GF-D8 (cell line): ENCODE measurements at regions not wholly inside any gene's neighbourhood (a gene's known extent, or its start where the extent isn't known, plus 50 kb on each side); places are given as distances from the start of the nearest gene placed in this dataset.
"Not testable (repeated sequence)": the region's sequence is repeated elsewhere in the genome, so short reads cannot be mapped to it uniquely, and the experiment has no call there.

ENCODE experiments used
- DNase-seq: peaks from one replicate; lab custom pipeline; 2025; lab: John Stamatoyannopoulos, UW

DNA sequence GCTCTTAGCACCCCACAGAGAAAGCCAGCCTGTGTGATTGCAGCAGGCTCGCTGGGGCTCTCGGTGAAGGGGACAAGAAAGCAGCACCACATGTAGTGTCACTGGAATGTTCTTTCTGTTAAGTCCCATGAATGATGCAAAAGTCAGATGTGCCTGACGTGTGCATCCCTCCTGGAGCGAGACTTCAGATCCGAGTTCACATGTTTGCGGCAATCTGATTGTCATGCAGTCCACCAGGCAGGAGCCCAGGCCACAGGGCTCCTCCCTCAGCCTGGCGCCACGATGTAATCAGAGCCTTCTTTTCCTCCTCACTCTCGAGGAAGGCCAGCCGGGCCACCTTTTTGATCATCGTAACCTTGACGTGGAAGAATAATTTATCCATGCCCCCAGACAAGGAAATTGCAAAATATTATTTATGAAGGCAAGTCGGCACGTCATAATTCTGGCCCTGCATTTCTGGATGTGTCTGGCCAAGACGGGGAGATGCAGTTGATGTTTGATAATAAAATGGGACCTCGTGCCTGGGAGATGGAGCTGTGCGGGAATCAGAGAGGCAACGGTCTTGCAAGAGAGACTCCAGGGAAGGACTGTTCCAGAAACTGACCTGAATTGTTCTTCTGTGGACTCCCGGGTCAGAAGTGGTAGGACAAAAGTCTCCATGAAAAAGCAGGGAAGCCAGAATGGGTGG lies 214.6 kb downstream of the PHETA1 start:
- no peak for DNase-seq

- DNase-seq: no peak
These were observed 216.3 kb downstream of the PHETA1 start for GRCh38 chr12:111152561-111152960.

DNA sequence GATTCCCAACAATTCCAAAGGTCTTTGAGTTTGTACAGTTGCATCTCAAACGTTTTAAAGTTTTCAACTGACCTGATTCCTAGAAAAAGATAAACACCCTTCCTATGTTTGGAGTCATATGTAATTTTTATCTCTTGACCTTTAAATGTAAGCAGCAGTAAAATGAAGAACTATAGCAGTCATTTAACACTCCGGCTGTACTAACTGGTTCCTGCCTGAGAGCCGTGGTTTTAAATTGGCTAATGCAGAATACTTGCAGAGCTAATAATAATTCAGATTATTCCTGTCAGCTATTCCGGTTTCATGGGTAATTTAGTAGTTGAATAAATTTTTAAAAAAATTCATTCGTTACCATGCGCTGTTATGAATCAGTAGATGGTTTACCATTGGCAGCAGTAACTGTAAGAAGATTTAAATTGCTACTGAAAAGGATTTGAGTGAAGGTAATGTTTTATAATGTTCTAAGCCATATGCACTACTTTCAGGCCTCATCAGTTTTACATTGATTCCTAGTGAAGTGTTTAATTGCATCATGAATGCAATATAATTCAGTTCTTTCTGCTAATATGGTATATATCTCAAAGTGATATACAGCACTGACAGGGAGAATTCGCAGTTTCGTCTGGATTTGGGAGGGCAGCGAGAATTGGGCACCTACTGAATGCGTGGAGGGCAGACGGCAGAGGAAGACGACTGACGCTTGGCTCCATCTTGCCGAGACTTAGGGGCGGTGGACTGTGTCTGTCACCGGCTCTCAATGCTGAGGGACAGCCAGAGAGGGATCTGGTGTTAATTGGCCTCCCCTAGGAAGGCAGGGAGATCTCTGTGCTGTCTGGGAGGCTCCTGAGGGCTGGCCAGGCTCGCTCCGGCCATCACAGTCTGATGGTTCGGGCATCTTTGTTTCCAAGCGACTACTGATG lies 217.7 kb downstream of the PHETA1 start:
- no peak for DNase-seq

DNA sequence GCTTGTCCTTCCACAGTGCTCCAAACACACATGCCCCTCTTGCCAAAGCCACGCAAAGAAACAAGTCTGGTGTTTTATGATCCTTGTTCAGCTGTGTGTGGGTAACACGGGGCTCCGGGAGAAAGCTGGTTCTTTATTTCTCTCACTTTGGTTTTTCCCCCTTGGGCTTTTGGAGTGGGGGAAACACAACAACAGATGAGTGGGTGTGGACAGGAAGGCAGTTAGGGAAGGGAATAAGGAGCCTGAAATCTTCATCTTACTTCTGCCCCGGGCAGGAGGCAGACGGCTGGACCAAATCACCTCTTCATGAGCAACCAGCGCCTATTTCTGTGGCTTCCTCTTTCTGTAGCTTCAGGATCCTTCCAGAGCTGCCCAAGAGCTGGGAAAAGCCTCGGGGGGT lies 218.5 kb downstream of the PHETA1 start:
- DNase-seq: no peak

- no peak for DNase-seq
These were observed 219.6 kb downstream of the PHETA1 start for GRCh38 chr12:111149299-111149698.

DNA sequence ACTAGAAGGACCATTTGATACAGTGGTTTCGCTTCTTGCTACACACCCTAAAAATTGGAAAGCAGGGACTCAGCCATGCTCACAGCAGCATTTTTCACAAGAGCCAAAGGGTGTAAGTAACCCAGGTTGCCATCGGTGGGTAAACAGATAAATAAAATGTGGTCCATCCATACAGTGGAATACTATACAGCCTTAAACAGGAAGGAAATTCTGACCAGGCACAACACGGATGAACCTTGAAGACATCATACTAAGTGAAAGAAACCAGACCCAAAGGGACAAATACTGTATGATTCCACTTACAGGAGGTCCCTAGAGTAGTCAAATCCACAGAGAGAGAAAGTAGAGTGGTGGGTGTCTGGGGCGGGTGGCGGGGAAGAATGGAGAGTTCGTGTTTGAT lies 220.9 kb downstream of the PHETA1 start:
- no peak for DNase-seq

DNA sequence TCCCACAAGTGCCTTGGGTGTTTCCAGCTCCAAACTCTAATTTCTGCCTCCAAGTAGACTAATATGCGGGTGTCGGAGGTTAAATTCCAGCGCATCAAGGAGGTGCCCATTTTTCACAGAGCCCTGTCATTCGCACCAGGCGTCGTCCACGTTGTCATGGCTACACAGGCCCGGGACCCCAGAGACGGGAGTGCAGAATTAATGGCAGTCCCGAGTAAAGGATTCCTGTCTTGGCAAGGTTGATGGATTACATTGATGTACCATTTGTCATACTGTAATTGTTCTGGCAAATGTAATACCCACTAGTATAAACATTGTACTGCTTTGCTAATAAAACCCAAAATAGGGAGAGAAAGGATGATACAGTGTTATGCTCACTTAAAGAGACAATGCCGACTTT lies 222.9 kb upstream of the MYL2 start:
- no peak for DNase-seq

DNA sequence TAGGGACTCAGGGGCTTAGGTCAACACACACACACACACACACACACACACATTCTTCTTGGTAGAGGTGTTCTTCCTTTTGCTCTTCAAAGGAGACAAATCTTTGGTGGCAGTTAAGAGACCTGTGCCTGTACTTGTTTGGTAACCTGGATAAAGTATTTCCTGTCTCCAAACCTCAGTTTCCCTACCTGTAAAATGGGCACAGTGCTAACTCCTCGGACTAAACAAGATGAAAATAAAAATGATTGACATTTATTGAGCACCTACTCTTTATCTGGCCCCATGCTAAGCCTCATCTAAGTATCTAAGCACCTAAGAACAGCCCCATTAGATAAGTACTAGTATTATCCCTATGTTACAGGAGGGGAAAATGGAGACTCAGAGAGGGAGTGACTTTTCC lies 220.8 kb upstream of the MYL2 start:
- no peak for DNase-seq

- DNase-seq: no peak
These were observed 217.6 kb upstream of the MYL2 start for GRCh38 chr12:111138016-111138415.

- DNase-seq: no peak
These were observed 215.0 kb upstream of the MYL2 start for GRCh38 chr12:111135293-111135832.

DNA sequence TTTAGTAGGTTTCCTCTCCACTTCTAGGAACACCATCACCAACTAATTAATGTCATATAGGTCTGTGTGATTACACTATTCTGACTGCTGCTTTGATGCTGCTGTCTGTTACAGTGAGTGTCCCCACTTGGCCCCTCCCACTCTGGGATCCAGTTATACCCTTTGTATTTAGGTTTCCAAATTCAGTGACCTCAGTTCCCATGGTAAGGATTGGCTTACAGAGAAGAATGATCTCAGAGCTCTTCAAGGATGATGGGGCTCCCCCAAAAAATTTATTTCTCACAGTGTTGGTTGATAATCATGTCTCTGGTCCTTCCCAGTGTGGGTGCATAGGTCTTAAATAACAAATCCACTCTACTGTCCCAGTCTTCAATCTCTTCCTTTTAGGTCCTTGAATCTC lies 210.0 kb upstream of the MYL2 start:
- no peak for DNase-seq

GRCh38 chr12:111129149-111129767 lies 208.9 kb upstream of the MYL2 start:
- no peak for DNase-seq

GRCh38 chr12:111126331-111126730 lies 206.0 kb upstream of the MYL2 start:
- no peak for DNase-seq

GRCh38 chr12:111124183-111124582 lies 203.8 kb upstream of the MYL2 start:
- no peak for DNase-seq

DNA sequence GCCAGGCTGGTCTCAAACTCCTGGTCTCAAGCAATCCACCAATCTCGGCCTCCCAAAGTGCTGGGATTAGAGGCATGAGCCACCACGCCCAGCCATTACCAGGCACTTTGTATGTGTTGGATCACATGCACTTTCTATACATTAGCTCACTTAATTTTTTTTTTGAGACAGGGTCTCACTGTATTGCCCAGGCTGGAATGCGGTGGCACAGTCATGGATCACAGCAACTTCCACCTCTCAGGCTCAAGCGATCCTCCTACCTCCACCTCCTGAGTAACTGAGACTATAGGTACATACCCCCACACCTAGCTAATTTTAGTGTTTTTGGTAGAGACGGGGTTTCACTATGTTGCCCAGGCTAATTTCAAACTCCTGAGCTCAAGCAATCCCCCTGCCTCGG lies 203.0 kb upstream of the MYL2 start:
- no peak for DNase-seq

- no peak for DNase-seq
These were observed 202.1 kb upstream of the MYL2 start for GRCh38 chr12:111122458-111122878.

DNA sequence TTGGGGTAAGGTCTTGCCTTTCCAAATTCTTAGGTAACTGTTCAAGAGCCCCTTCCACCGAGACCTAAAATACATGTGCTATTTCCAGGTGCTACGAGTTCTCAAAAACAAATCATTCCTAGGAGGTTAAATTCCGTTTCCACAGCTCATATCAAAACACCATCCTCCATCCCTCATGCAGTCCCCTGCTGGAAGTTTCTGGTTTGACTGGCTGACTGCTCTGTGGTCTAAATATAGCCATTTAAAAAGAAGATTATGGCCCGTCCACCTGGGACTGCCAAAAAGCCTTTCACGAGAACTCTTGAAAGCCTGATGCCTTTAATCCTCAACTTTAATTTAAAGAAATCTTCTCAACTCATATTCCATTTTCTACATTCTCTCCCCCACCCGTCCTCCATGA lies 201.5 kb upstream of the MYL2 start:
- no peak for DNase-seq

- DNase-seq: no peak
These were observed 200.2 kb upstream of the MYL2 start for GRCh38 chr12:111120578-111120977.

DNA sequence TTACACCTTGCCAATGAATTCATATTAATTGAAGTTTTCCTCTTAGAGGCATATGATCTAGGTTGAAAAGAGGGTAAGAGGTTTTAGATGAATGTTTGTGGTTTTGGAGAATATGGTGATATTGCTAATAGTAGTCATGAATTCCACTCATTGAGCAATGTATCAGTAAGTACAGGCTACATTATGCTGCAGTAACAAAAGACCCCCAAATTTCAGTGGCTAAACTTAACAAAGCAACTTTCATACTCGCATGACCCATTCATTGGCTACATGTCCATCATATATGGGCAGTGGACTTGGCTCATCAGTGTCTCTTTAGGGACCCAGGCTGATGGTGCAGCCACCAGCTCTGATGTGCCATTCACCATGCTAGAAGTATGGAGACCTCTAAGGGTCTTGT lies 196.6 kb upstream of the MYL2 start:
- no peak for DNase-seq

DNA sequence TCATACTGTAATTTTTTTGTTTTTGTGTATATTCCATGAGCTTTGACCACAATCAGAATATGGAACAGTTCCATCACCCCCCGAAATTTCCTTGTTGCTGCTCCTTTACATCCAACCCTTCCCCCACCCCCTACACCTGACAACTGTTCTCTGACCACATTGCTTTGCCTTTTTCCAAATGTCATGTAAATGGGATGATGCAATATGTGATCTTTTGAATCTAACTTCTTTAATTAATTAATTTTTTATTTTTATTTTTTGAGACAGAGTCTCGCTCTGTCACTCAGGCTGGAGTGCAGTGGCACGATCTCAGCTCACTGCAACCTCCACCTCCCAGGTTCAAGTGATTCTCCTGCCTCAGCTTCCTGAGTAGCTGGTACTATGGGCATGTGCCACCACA lies 192.9 kb upstream of the MYL2 start:
- DNase-seq: not testable (repeated sequence)

DNA sequence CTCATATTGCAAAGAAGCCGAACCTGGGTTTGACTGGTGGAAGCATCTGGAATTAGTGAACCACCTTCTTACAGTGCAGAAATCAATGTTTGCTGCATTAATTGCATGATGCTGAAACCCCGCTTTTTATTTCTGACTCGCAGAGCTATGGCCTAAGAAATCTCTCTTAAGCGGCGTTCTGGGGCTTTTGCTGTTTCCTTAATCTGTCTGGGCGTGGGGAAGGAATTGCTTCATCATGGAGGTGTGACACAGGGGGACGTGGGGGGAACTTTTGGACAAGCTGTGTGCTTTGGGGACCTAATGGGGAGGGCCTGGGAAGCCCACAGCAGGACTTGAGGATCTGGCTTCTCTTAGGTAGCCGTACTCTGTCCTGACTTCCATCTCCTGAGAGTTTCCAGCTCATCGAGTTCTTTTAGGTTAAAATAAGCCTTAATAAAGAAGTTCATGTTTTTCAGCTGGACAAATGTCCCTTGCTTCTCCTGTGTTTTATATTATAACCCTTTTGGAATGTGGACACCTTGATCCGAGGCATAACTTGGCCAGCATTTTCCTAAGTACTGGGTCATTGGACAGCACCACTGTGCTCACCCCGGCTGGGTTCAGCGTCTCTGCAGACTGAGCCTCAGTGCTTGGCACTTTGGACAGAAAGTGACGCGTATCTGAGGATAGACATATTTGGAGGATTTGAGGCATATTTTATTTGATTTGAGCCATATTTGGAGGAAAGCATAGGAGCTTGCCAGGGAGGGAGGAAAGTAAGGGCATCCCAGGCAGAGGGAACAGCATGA lies 192.1 kb upstream of the MYL2 start:
- no peak for DNase-seq

DNA sequence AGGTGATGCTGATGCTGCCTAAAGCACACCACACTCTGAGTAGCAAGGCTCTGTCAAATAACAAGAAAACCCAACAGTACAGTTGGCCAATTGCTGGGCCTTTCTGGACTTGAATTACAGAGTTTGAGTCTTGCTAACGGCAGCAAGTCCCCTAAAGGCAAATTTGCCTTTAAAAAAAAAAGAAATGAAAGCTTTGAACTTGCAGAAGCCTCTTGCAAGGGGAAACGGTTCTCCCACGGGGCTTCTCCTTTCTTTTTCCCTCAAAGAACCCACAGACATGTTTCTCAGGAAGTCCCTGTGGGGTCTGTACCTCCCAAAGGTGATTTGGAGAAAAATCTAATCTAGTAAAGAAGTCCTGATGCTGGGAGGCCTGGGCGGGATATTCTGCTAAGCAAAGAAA lies 191.3 kb upstream of the MYL2 start:
- no peak for DNase-seq
